ENCODE measurements at regions not wholly inside any gene's neighbourhood (a gene's known extent, or its start where the extent isn't known, plus 50 kb on each side); places are given as distances from the start of the nearest gene placed in this dataset.

- Histone ChIP-seq H3K27me3 (ENCODE audit: control insufficient read depth in 2 of 2, insufficient read depth in 2 of 2, low read length in 2 of 2) (no peaks in the 10 kb centered on the region), H3K27ac (ENCODE audit: low read depth in 1 of 2, low read length in 2 of 2) (no peak overlapping the region), H3K4me2 (replicated peaks; ENCODE audit: extremely low read depth, low read length, poor library complexity, severe bottlenecking) (no peak overlapping the region), H2AFZ (ENCODE audit: insufficient read depth, low read depth, low read length, poor library complexity, severe bottlenecking) (no peak overlapping the region), H3K4me3 (replicated peaks in 1 of 3; ENCODE audit: low read depth in 2 of 3, low read length in 3 of 3) (no peak overlapping the region), H3K79me2 (ENCODE audit: insufficient read depth, low read length) (no peaks in the 10 kb centered on the region), H3K4me1 (ENCODE audit: control insufficient read depth in 1 of 2, insufficient read depth in 2 of 2, low read length in 2 of 2) (no peaks in the 10 kb centered on the region), H3K9me3 (replicated peaks in 1 of 2; ENCODE audit: control insufficient read depth in 1 of 2, insufficient read depth in 1 of 2, low read length in 2 of 2) (peaks cover 13 to 23% of the 10 kb centered on the region in 2 donors), H3K36me3 (replicated peaks in 1 of 2; ENCODE audit: control insufficient read depth in 1 of 2, insufficient read depth in 2 of 2, low read length in 2 of 2) (no peaks in the 10 kb centered on the region), H3K9ac (ENCODE audit: insufficient read depth, low read length, poor library complexity, severe bottlenecking) (no peak overlapping the region), H4K20me1 (ENCODE audit: insufficient read depth, low read length) (no peaks in the 10 kb centered on the region)
- Mint-ChIP-seq H3K9me3 (peaks cover 2 to 32% (median 10%) of the 10 kb centered on the region in 7 donors), H3K4me3 (no peak overlapping the region), H3K27ac (no peak overlapping the region), H3K27me3 (ENCODE audit: low read depth in 3 of 3) (no peaks in the 10 kb centered on the region), H3K4me1 (no peaks in the 10 kb centered on the region), H3K36me3 (no peaks in the 10 kb centered on the region)
- DNase-seq, result no peak
- intact Hi-C loops (cut with micrococcal nuclease), result no loop called here
- no peak for TF ChIP-seq CTCF (IDR thresholded peaks at IDR 0.05)
- 95% methylated on average over 13 of the region's 13 CpGs for WGBS (ENCODE audit: insufficient coverage)
These were observed 258.0 kb upstream of the GRID2 start for GRCh38 chr4:92045718-92046117.

GRCh38 chr4:92047209-92047875, 256.4 kb upstream of the GRID2 start:
- no peak overlapping the region for H3K9ac ChIP-seq (ENCODE audit: insufficient read depth, low read length, poor library complexity, severe bottlenecking)
- Mint-ChIP-seq H3K9me3 (peaks cover 4 to 33% (median 12%) of the 10 kb centered on the region in 7 donors), H3K36me3 (no peaks in the 10 kb centered on the region), H3K27me3 (ENCODE audit: low read depth in 3 of 3) (no peaks in the 10 kb centered on the region), H3K27ac (no peak overlapping the region), H3K4me3 (no peak overlapping the region), H3K4me1 (no peaks in the 10 kb centered on the region)
- no peak overlapping the region for H3K4me2 ChIP-seq (replicated peaks; ENCODE audit: extremely low read depth, low read length, poor library complexity, severe bottlenecking)
- no peak for DNase-seq
- H3K4me3 ChIP-seq (replicated peaks in 1 of 3; ENCODE audit: low read depth in 2 of 3, low read length in 3 of 3), result no peak overlapping the region
- no peaks in the 10 kb centered on the region for H4K20me1 ChIP-seq (ENCODE audit: insufficient read depth, low read length)
- H3K9me3 ChIP-seq (replicated peaks in 1 of 2; ENCODE audit: control insufficient read depth in 1 of 2, insufficient read depth in 1 of 2, low read length in 2 of 2), result peaks cover 22 to 27% of the 10 kb centered on the region in 2 donors
- H3K79me2 ChIP-seq (ENCODE audit: insufficient read depth, low read length), result no peaks in the 10 kb centered on the region
- WGBS (ENCODE audit: insufficient coverage), result 100% methylated on average over 2 of the region's 2 CpGs
- no peak for TF ChIP-seq CTCF (IDR thresholded peaks at IDR 0.05)
- no peaks in the 10 kb centered on the region for H3K36me3 ChIP-seq (replicated peaks in 1 of 2; ENCODE audit: control insufficient read depth in 1 of 2, insufficient read depth in 2 of 2, low read length in 2 of 2)
- intact Hi-C loops (cut with micrococcal nuclease), result no loop called here
- no peaks in the 10 kb centered on the region for H3K4me1 ChIP-seq (ENCODE audit: control insufficient read depth in 1 of 2, insufficient read depth in 2 of 2, low read length in 2 of 2)
- H2AFZ ChIP-seq (ENCODE audit: insufficient read depth, low read depth, low read length, poor library complexity, severe bottlenecking), result no peak overlapping the region
- no peaks in the 10 kb centered on the region for H3K27me3 ChIP-seq (ENCODE audit: control insufficient read depth in 2 of 2, insufficient read depth in 2 of 2, low read length in 2 of 2)
- no peak overlapping the region for H3K27ac ChIP-seq (ENCODE audit: low read depth in 1 of 2, low read length in 2 of 2)
